SK-N-DZ (cell line): ENCODE measurements at regions not wholly inside any gene's neighbourhood (a gene's known extent, or its start where the extent isn't known, plus 50 kb on each side); places are given as distances from the start of the nearest gene placed in this dataset.
"Not testable (repeated sequence)": the region's sequence is repeated elsewhere in the genome, so short reads cannot be mapped to it uniquely, and the experiment has no call there.

Experiments used
- DNase-seq: peaks from one replicate; pipeline ENCODE4 v3.0.0-alpha.2; 2015; ENCODE audit warnings: low spot score

DNA sequence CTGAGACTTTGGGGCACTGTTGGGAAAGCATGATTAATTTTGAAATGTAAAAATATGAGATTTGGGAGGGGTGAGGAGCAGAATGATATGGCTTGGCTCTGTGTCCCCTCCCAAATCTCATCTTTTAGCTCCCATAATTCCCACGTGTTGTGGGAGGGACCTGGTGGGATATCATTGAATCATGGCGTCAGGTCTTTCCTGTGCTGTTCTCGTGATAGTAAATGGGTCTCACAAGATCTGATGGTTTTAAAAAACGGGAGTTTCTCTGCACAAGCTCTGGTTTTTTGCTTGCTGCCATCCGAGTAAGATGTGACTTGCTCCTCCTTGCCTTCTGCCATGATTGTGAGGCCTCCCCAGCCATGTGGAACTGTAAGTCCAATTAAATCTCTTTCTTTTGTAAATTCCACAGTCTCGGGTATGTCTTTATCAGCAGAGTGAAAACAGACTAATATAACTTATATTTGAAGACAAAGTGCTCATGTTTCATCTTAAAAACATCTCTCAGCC, 546.0 kb upstream of the NECTIN3 start:
- DNase-seq = not testable (repeated sequence)

DNA sequence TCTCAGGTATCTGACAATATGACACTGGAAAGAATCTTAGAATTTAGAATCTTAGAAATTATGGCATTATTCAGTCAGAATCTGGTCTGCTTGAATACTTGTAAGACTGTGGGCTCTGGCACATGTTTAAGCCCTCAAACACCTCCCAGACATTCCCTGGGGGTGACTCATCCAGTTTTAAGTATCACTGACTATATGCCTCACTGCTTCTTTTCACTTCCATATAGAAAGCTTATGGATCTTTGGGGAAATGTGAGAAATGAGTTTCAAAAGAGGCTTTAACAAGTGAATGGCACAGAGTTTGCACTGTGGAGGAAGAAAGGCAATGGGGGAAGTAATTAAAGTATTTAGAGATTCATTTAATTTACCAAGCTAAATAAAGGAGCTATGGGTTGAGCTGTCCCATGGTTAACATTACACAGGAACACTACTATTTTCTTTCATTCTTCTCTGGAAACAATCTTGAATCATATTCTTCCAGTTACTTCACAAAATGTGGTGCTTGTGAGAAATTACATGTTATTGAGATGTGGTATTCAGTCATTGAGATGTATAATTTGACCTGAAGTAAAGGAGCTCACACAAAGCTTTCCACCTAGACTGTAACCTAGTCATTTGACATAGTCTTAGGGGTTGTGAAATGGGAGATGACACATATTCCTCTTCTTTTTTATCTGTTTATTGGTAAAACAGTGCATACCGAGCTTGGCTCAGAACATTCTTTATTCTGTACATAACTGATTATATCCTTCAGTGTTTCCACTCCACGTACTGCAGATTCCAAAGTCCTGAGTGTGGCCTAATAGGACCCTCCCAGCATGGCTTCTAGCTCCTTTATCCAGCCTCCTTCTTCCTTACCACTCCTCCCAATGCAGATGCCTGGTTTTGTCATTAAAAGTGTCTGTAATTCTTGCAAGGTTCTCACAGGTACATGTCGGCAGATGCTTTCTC, 544.6 kb upstream of the NECTIN3 start:
- DNase-seq = no peak

GRCh38 chr3:110528305-110529121, 543.1 kb upstream of the NECTIN3 start:
- no peak for DNase-seq

DNA sequence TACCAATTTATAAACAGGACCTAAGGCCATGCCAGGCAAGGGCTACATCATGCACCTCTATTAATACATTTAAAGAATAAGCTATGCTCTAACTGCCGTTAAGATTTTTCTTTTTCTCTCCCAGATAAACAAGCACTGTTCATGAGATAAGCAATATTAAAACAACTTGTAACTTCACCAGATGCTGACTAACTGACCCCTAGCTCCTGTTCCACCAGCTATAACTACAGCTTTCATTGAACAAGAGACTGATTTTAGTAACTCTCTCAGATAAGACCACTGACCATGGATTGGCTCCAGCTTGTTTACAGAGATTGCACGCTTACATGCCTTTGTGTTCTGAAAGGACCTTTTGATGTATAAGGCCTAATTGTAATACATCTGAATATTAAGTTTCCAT, 540.7 kb upstream of the NECTIN3 start:
- no peak for DNase-seq

- DNase-seq = no peak
Observed at GRCh38 chr3:110533089-110533488, 538.5 kb upstream of the NECTIN3 start.

- no peak for DNase-seq
Observed at GRCh38 chr3:110542552-110543150, 529.0 kb upstream of the NECTIN3 start.

GRCh38 chr3:110544730-110545129, 526.9 kb upstream of the NECTIN3 start:
- DNase-seq = no peak

GRCh38 chr3:110550511-110550910, 521.1 kb upstream of the NECTIN3 start:
- peak; percentile 76 for DNase-seq

DNA sequence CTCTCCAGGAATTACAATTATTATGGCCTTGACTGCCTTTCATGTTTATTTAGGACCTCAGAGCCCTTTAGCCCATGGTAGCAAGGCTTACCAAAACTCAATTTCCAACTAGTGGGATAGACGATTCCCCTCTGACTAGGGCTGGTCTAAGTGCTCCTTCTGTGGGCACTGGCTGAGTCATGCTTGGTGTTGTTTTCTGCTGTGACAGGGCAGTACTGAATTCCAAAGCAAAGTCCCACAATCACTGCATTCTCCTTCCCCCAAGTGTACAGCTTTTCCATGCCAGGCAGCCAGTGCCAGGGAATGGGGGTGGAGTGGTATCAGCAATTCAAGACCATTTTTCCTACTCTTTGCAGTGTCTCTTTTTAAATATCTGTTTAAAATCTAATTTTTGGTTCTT, 509.0 kb upstream of the NECTIN3 start:
- DNase-seq = no peak

GRCh38 chr3:110564674-110565073, 506.9 kb upstream of the NECTIN3 start:
- DNase-seq = no peak

- no peak for DNase-seq
Observed at GRCh38 chr3:110567029-110567428, 504.6 kb upstream of the NECTIN3 start.

GRCh38 chr3:110568246-110568645, 503.4 kb upstream of the NECTIN3 start:
- no peak for DNase-seq

DNA sequence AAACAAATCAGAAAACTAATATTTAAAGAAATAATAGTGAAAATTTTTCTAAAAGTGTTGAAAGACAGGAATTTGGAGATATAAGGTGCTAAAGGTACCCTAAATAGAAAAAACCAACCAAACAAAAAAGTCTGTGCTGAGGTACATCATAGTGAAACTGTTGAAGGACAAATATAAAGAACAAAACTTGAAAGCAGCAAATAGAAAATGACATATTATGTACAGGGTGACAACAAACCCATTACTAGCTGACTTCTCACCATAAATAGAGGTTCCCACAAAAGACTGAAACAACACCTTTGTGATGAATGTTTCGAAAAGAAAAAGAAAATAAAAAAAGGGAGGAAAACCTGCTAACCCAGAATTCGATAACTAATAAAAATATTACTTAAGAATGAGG, 502.5 kb upstream of the NECTIN3 start:
- DNase-seq = no peak

DNA sequence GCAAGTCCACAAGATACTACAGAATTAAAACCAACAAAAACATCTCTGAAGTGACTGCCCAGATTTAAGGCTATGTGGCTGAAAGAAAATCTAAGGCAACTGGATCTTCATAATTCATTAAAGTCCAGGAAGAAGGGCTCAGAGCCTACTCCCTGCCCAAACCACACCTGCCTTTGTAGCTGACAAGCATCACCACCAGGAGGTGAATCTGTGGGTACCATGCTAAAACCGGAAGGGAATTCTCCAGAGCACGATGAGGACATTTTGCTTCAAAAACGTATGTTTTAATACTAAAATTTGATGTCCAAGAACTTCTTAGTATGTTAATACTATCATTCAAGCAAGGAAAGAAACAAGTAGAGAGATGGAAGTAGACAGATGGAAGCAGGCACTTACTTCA, 495.9 kb upstream of the NECTIN3 start:
- no peak for DNase-seq

DNA sequence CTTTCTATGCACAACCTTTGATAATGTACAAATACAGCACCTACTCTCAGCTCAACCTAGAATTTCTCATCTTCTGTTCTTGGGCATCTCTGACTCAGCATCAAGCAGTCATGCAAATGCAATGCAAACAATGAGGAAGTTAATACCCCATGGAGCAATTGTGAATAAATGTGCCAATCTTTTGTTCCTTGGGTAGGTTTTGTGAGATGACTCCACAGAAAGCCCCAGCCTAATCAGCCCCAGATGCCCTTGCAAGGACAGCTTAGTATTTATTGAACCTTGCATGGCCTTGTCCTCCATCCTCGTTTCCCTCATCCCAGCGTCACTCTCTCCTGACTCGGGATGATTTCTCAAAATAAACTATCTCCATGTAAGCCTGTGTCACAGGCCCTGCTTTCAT, 494.7 kb upstream of the NECTIN3 start:
- DNase-seq = no peak

DNA sequence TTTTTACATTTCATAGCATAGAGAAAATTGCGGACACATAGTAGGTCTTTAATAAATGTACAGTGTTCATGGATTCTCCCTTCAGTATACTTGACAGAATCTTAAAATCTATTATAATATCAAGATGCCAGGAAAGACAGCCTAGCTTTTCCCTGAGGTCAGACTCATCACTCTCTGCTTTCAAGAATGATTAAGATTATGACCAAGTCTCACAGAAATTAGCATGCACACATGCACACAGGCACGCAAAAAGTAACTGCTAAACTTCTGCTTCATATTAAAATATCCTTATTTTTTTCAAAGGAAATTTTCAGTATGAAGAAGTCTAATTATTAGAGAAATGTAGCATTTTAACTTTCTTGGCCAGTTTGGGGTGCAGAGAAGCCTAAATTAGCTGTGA, 493.8 kb upstream of the NECTIN3 start:
- no peak for DNase-seq

DNA sequence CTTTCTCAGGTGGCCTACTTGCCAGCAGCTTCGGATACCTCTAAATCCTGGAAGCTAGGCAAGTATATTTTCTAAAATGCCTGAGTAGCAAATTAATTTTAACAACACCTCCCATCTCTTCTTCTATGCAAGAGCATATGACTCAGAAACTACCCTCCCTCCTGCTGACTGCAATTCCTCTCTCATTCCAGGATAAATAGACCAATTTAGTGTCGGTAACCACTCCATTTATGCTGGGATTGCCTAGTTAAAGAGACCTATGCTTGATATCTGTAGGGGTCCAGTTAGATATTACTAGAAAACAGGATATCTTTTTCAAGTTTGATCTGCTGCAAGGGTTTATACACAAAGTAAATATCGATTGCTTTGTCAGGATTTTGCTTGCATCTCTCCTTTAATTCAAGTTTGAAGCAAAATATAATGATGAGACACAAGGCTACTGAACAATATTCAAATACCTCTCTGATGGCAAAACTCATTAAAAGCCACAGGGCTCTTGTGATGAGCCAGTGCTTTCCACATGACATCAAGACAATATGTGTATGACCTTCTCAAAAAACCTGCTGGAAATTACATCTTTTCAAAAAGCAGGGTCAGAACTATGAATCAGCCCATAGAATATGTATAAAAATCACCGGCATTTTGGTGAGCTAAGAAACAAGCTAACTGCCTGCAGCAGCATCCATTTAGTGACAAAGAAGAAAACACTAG, 491.6 kb upstream of the NECTIN3 start:
- DNase-seq = no peak

DNA sequence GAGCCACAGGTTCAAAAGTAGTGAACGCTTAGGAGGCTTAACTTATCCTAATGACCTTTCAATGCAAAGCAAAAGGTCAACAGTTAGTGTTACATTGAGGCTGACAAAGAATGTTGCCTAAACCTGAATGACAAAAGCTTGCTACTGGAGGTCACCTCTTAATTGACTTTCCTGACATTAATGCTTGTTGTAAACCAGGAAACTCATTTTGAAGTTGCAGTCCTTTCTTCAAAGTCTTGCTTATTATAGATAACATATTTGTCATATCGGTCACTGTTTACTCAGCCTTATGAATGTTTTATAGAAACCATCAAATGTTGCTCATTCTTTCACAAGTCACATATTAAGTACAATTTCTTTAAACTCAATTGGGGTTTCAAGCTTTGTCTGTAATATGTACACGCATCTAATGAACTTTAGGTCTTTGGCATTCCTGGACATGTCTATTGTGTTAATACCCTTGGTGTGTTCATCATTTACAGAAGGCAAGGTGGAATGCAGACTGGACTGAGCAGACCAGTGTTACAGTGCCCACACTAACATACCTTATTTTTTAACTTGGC, 488.2 kb upstream of the NECTIN3 start:
- DNase-seq = no peak

GRCh38 chr3:110588906-110589305, 482.7 kb upstream of the NECTIN3 start:
- DNase-seq = no peak

- no peak for DNase-seq
Observed at GRCh38 chr3:110589341-110589740, 482.3 kb upstream of the NECTIN3 start.

GRCh38 chr3:110593749-110594148, 477.9 kb upstream of the NECTIN3 start:
- DNase-seq = no peak
